ENCODE measurements at regions not wholly inside any gene's neighbourhood (a gene's known extent, or its start where the extent isn't known, plus 50 kb on each side); places are given as distances from the start of the nearest gene placed in this dataset.

DNA sequence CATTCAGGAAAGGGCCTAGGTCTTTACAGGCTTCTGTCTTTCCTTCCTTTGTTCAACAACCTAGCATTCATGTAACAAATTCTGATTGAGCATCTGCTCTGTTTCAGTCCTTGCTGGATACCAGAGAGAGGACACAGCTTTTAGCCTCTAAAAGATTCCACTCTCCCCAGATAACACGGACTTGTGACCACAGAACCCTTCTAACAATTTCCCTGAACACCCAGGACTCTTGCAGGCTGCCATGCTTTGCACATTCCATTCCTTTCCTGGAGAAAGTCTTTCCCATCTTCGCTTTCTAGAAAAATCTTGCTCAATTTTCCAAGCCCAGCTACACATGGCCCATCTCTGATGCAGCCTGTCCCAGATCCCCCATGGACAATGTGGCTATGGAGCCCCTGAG lies 310.9 kb downstream of the ACTL7B start:
- no peak overlapping the region for H3K4me3 ChIP-seq (ENCODE audit: low read depth, low read length)

DNA sequence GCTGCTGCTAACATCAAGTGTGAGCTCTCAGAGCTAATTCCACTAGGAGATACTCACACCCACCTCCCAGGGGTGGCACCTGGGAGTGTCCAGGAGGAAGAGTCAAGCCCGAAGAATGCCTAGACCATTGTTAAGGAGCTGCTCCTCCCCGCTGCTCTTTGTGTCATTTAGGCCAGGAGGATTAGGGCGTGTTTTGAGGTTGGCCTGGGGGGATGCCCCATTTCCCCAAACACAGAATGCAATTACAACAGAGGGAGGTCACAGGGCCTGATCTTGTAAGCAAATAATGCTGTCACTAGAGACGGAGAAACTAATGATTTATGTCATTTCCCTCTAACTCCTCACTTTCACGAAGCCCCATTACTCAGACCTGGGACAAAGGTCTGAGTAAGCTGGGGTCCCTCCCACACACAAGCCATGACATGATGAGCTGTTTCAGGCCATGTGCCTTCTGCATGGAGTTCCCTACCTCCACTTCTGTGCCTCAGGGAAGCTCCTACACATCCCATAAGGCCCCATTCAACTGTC lies 312.5 kb downstream of the ACTL7B start:
- no peak for DNase-seq (ENCODE audit: low read depth)

More for the DNA sequence above, 310.9 kb downstream of the ACTL7B start:
- DNase-seq (ENCODE audit: low read depth) = no peak

DNA sequence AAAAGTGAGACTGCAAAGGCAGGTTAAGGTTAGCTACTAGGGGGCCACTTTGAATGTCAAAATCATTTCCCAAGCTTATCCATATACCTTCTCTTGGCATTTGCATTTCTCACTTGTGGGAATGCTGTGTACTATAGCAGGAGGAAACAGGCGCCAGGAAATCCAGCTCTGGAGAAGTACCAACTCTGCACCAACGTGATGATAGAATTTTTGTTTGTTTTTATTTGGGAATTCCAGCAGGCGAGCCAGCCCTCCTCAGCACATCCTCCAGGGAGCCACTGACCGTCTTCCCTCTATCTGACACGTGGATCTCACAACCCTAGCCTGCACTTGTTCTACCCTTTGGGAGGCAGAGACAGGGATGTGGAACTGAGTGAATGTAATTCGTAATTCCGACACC lies 318.0 kb downstream of the ACTL7B start:
- no peak for DNase-seq (ENCODE audit: low read depth)
- no peak overlapping the region for H3K4me3 ChIP-seq (ENCODE audit: low read depth, low read length)

More for the DNA sequence above, 312.5 kb downstream of the ACTL7B start:
- H3K4me3 ChIP-seq (ENCODE audit: low read depth, low read length) = no peak overlapping the region

DNA sequence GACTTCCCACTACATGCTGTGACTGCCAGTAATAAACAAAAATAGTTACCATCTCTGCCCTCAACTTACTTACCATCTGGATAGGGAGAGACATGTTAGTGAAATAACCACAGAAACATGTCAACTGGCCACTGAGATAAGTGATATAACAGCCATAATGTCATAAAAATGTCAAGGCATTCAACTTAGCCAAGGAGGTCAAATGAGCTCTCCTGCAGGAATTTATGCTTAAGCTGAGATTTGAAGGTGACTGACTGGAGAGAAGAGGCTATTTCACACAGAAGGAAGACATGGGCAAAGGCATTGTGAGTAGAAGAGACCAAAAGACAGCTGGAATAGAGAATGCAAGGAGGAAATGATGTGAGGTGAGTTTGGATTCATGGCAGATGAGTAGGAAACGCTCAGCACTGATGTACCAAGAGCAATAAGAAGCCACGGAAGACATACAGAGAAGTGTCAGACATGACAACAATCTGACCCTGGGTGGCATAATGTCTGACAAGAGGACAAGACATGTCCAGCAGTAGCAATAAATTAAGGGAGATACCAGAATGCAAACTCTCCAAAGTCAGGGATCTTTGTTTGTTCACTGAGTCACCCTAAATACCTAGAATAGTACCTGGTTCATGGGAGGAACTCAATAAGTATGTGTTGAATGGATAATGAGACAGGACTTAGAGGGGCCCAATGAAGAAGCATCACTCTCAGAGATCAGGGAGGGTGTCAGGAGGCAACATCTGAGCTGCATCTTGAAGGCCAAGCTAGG lies 318.8 kb downstream of the ACTL7B start:
- DNase-seq (ENCODE audit: low read depth) = no peak

DNA sequence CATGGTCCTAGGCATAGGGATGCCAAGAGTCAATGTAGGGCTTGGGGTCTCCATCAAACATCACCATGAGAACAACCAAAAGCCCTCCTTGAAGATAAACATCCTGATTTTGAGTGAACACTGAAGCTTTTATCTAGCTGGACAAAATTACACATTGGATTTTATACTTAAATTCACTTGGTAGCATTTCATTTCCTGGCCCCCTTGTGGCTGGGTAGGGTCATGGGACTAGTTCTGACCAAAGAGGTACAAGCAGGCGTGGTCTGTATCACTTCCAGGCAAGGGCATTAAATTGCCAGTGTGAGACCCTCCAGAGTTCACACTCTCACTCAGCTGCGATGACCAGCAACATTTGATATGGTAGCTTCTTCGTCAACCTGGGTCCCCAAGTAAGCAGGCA lies 320.3 kb downstream of the ACTL7B start:
- DNase-seq (ENCODE audit: low read depth) = no peak
- H3K4me3 ChIP-seq (ENCODE audit: low read depth, low read length) = no peak overlapping the region

More for the DNA sequence above, 318.8 kb downstream of the ACTL7B start:
- no peak overlapping the region for H3K4me3 ChIP-seq (ENCODE audit: low read depth, low read length)

DNA sequence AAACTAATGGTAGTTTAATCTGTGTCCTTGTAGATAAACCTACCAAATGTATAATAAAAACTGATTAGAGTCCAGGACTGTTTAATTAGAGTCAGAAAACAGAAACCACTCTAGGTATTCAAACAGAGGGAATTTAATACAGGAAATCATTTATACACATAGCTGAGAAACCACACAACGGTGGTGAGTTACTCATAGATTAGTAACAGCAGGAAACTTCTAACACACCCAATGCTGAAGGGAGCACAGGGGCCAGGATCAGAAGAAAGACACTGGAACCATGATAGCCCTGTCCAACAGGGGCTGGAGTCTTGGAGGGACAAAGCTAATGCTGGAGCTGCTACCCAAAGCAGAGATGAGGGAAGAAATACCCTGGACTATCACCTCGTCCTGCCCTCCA lies 321.0 kb downstream of the ACTL7B start:
- DNase-seq (ENCODE audit: low read depth) = no peak

DNA sequence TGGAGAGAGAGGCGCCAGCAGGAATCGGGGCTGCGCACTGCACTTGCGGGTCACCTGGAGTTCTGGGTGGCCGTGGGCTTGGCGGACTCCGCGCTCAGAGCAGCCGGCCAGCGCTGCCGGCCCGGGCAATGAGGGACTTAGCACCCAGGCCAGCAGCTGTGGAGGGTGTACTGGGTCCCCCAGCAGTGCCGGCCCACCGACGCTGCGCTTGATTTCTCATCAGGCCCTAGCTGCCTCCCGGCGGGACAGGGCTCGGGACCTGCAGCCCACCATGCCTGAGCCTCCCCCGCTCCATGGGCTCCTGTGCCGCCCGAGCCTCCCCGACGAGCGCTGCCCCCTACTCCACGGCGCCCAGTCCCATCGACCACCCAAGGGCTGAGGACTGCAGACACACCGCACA lies 325.6 kb downstream of the ACTL7B start:
- no peak for DNase-seq (ENCODE audit: low read depth)
- H3K4me3 ChIP-seq (ENCODE audit: low read depth, low read length) = no peak overlapping the region

More for the DNA sequence above, 321.0 kb downstream of the ACTL7B start:
- no peak overlapping the region for H3K4me3 ChIP-seq (ENCODE audit: low read depth, low read length)

DNA sequence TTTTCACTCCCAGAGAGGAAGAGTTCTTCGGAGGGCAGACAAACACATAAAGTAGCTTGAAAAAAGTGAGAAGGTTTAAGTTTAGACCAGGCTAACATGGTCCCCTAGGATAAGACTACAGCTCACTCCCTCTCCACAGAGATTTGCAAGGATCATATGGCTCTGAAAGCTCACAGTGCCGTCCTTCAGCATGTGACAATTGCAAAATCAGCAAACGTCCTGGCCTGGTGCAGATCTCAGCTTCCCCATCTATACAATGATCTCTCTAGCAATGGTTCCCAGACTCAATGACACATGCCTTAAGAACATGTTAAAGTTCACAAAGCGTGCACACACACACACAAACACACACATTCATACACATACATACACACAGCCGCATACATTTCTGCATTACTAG lies 327.6 kb downstream of the ACTL7B start:
- no peak for DNase-seq (ENCODE audit: low read depth)
- no peak overlapping the region for H3K4me3 ChIP-seq (ENCODE audit: low read depth, low read length)

DNA sequence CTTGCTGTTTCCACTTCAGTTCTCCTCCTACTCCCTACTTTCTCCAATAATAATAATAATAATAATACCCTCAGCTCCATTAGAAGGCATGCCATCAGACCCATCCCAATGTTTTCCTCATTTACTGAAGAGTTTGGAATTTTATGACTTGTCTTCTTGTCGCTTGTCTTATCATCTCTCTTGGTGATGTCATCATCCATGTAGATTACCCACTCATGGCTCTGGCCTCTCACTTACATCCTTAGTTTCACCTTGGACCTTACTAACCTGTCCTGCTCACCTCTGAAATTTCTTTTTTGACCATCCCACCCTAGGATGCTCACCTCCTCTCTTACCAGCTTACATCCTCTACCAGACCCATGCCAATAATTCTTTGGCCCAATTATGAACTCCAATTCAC lies 329.3 kb downstream of the ACTL7B start:
- no peak for DNase-seq (ENCODE audit: low read depth)
- no peak overlapping the region for H3K4me3 ChIP-seq (ENCODE audit: low read depth, low read length)

DNA sequence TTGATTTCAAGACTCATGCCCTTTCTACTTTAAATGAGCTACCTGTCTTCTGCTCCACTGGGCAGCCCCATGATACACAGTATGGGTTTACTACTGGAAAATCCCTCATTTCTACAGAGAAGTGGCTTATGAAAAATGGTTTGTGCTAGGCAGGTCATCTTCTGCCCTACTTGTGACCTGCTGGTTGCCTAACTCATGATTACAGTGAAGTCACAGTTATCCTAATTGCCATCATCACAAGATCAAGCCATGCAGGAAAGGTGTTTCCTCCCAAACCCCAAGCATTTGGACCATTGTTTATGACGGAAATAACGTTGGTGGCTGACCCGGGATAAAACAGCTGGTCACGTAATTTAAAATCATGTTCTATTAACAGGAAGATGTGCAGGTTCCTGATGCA lies 330.6 kb downstream of the ACTL7B start:
- no peak for DNase-seq (ENCODE audit: low read depth)
- H3K4me3 ChIP-seq (ENCODE audit: low read depth, low read length) = no peak overlapping the region

DNA sequence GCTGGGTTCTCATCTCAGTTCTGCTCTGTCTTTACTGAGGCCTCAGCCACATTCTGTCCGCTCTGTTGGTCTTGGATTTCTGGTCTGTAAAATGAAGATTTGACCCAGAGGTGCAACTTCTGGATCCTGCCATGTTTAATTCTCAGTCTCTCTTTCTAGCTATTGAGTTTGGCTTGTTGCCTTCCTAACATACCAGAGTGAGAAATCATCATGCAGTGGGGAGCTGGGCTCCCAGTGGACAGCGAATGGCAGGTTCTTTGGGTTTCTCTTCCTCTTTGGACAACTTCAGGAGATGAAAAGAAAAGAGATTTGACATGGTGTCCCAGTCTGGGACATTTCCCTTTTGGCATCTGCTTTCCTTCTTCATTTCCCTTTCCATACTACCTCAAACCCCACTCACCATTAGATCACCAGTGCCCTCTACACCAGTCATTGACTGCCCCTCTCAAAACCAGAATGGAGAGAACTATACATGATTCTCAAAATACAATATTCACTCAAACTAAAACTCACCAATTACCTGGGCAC lies 334.7 kb downstream of the ACTL7B start:
- no peak overlapping the region for H3K4me3 ChIP-seq (ENCODE audit: low read depth, low read length)
- DNase-seq (ENCODE audit: low read depth) = no peak

DNA sequence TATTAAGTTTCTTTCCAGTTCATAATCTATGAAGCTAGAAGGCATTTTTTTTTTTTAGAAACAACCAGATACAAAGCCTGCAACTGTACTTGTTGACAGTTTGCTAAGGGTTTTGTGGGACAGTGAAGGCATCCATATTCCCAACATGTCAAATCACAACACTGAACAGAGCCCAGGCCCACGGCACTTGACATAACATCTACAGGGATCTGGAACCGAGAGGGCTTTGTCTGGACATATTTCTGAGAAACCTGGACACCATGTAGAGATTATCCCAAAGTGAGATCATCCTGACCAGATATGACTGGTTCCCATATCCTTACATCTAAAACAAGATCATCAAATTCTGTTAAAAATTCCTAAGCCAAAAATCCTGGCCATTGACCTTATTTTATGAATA lies 336.3 kb downstream of the ACTL7B start:
- H3K4me3 ChIP-seq (ENCODE audit: low read depth, low read length) = no peak overlapping the region
- DNase-seq (ENCODE audit: low read depth) = no peak

DNA sequence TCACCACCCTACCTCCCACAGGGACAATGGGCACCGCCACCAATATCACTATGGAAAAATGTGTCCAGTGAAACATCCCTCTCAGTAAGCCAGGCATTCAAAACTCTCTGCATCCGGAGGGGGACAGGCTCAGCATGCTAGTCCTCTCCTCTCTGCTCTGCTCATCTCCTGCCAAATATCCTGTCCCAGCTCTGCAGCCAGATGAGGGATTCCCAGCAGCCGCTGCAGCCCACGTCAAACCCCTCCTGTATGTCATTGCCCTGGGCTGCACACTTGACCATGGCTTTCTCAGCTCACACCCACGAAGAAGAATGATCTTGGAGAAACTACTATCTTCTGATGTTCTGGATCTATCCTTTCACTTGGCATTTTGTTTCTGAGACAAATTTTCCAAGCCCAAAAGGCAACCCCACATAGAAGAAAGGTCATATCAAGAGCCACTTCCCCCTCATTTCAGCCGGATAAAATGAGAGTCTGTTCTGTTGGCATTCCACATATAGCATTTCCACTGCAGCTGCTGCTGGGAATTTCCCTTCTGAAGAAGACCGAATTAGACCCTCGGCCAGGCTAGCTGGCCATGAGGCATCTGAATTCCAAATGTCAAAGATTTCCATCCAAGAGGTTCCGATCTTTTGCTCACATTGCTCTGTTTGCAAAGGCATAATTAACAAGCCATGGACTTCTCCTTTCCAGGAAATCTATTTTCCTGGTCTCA lies 338.0 kb downstream of the ACTL7B start:
- DNase-seq (ENCODE audit: low read depth) = no peak
- no peak overlapping the region for H3K4me3 ChIP-seq (ENCODE audit: low read depth, low read length)

DNA sequence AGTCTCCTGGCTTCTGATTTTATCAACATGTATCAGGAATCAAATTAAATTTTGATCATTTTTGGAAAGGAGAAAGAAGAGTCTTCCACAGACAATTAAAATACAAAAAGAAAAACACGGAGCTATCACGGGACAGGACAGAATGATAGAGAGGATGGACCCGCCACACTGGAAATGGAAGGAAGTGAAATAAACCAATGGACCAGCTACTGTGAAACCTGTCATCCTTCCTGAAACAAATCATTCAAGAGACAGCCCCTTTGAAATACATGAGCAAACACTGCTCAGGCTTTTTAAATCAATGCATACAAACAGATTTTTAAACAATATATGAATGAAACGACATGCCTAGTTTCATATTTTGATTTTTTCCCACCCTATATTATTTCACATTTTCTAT lies 339.4 kb downstream of the ACTL7B start:
- no peak for DNase-seq (ENCODE audit: low read depth)
- no peak overlapping the region for H3K4me3 ChIP-seq (ENCODE audit: low read depth, low read length)

DNA sequence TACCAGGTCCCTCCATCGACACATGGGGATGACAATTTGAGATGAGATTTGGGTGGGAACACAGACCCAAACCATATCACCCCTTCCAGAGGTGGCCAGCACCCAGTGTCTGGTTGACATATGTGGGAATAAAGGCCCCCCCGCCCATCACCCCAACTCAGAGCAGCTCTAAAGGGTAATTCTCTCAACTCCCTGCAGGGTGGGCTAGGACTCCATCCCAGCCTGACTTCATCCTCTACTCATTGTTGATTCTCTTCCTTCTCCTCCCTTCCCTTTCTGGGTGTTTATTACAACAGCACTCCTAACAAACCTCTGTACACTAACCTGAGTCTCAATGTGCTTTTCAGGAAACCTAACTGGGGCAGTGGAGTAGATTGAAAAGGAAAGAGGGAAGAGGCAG lies 339.9 kb downstream of the ACTL7B start:
- DNase-seq (ENCODE audit: low read depth) = no peak
- H3K4me3 ChIP-seq (ENCODE audit: low read depth, low read length) = no peak overlapping the region

DNA sequence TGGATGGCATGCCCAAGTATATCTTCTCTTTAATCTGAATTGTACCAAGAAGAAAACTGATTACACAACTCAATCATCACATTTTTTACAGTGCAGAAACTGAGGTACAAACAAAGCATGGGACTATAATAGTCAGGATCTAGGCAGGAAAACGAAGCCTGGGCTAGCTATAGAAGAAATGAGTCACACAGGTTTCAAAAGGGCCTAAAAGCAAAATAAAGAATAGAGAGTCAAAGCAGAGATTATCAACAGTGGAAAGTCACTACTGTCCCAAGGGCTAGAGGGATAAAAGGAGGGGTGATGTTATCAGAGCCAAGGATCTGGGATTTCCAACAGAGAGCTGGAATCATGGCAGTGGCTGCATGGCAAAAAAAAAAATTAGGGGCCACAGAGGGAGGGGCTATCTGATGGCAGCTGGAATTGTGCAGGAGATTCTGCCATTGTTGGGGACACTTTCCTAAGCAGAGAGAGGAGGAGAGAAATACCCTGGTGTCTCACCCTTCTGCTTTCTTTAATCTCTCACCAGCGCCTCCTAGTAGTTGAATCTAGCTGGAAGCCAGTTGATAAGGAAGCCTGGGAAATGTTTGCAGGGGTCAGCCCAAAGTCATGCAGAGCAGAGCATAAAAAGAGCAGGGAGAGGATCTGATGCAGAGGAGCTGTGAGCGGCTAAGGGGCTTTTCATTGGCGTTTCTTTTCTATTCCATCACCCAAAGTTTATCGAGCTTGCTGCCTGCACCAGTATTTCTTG lies 343.2 kb downstream of the ACTL7B start:
- no peak overlapping the region for H3K4me3 ChIP-seq (ENCODE audit: low read depth, low read length)
- no peak for DNase-seq (ENCODE audit: low read depth)

DNA sequence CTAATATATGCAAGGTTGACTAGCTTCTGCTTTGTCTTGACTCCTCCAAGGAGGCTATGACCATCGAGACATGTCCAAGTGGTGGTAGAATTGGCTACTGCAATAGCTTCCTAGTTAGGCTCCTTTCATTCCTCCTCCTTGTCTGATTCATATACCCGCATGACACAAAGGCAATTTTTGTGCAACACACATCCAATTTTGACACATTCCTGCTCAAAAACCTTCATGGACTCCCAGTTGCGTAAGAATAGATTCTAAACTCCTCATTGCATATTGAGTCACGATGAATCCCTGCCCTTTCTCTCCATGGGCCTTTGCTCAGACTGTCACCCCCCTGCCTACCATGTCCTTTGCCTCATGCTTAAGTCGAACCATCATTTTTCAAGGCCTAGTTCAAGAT lies 344.5 kb downstream of the ACTL7B start:
- peak; percentile 80 for DNase-seq (ENCODE audit: low read depth)

DNA sequence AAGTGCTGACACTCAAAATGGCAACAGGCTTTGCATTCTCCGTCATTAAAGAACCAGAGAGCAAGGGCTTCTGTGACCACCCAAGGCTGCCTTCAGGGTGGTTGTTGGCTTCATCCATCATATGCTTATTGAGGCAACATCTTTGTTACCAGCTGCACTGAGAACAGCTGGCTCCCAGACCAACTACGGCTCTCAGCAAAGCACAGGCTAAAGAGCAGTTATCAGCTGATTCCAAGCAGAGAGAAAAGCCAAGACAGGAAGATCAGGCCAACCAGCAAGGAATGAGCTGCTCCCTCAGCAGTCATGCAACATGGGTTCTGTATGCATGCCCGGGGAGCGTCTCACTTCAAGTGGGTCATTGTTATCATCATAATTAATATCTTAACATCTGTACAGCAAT lies 358.9 kb downstream of the ACTL7B start:
- DNase-seq (ENCODE audit: low read depth) = no peak
- no peak overlapping the region for H3K4me3 ChIP-seq (ENCODE audit: low read depth, low read length)

More for the DNA sequence above, 344.5 kb downstream of the ACTL7B start:
- no peak overlapping the region for H3K4me3 ChIP-seq (ENCODE audit: low read depth, low read length)

DNA sequence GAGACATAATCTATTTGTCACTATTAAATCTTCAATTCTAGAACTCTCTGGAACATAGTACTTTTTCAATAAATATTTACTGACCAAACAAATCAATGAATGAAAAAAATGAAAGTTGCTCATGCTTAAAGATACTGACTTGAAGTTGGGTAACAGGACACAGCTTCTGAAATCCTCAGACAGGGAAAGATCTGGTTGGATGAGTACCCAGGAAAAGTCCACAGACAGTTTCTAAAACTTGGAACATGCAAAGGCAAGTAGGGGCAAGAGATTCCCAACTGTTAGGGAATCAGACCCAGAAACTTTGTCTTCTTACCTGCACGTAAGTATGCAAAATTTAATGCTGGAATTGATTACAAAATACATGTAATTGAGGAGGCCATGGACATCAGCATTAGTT lies 366.2 kb downstream of the ACTL7B start:
- no peak for DNase-seq (ENCODE audit: low read depth)
- H3K4me3 ChIP-seq (ENCODE audit: low read depth, low read length) = no peak overlapping the region

DNA sequence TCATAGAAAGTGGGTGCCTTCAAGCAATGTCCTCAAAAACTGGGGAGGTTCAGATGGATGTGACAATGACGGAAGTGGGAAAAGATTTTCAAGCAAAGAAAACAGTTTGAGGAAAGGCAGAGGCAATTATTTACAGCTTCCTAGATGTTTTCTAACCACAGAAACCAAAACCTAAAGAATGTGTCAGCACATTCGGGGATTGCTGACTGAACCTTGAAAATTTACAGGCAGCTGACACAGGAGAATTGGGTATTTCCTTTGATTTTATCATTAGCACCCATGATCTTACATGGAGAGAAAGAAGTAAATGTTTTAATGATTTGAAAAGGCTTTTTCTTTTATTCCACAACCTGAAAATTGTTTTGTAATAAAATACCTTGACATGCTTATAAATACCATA lies 369.0 kb downstream of the ACTL7B start:
- DNase-seq (ENCODE audit: low read depth) = no peak
- no peak overlapping the region for H3K4me3 ChIP-seq (ENCODE audit: low read depth, low read length)

Data from skeletal muscle cell (primary cell).